ENCODE measurements at regions not wholly inside any gene's neighbourhood (a gene's known extent, or its start where the extent isn't known, plus 50 kb on each side); places are given as distances from the start of the nearest gene placed in this dataset.

DNA sequence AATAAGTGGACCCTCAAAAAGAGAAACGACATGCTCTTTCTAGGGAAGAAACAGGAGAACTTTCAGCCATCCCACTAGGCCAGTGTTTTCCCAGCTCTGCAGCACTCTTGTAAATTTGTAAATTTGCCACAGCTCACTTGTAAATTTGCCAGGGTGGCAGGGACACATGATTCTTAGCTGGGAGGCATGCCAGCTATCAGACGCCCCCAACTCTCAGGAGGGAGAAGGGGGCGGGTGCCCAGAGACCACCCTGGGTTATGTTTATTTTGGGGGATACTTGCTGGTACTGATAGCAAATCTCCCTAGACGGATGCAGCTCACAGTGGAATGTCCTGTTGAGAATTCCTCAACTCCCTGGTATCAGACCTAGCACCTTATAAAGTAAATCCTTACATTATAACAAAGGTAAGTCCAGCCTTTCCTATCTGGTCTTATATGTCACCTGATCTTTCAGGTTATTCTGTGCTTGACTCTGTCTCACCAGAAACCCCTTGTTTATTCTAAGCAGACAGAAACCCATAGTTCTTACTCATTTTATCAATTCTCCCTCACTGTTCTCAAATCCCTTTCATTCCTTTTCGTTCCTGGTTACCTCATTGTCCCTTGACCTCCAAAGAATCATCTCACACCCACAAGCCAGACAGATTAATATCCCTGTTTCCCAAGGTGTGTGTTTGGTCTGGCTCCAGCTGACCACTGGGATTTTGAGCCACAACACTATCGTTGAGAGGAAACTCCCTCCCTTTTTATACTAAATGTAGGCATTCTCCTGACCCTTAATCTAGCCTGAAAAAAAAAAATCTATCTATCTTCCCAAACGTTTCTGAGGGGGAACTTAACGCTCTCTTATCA is 69.3 kb upstream of the HMGA2 start:
- TF ChIP-seq, protein P1, sequence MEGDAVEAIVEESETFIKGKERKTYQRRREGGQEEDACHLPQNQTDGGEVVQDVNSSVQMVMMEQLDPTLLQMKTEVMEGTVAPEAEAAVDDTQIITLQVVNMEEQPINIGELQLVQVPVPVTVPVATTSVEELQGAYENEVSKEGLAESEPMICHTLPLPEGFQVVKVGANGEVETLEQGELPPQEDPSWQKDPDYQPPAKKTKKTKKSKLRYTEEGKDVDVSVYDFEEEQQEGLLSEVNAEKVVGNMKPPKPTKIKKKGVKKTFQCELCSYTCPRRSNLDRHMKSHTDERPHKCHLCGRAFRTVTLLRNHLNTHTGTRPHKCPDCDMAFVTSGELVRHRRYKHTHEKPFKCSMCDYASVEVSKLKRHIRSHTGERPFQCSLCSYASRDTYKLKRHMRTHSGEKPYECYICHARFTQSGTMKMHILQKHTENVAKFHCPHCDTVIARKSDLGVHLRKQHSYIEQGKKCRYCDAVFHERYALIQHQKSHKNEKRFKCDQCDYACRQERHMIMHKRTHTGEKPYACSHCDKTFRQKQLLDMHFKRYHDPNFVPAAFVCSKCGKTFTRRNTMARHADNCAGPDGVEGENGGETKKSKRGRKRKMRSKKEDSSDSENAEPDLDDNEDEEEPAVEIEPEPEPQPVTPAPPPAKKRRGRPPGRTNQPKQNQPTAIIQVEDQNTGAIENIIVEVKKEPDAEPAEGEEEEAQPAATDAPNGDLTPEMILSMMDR (IDR thresholded peaks at IDR 0.05) = no peak
- no peak for TF ChIP-seq ZNF317 (CRISPR knock-in tag; IDR thresholded peaks at IDR 0.05; ENCODE audit: borderline replicate concordance, low read depth)
- no peak for TF ChIP-seq GABPB1 (CRISPR knock-in tag; IDR thresholded peaks at IDR 0.05)
- TF ChIP-seq, protein P2, sequence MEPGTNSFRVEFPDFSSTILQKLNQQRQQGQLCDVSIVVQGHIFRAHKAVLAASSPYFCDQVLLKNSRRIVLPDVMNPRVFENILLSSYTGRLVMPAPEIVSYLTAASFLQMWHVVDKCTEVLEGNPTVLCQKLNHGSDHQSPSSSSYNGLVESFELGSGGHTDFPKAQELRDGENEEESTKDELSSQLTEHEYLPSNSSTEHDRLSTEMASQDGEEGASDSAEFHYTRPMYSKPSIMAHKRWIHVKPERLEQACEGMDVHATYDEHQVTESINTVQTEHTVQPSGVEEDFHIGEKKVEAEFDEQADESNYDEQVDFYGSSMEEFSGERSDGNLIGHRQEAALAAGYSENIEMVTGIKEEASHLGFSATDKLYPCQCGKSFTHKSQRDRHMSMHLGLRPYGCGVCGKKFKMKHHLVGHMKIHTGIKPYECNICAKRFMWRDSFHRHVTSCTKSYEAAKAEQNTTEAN (CRISPR knock-in tag; IDR thresholded peaks at IDR 0.05) = no peak
- TF ChIP-seq EMX1 (CRISPR knock-in tag; IDR thresholded peaks at IDR 0.05) = no peak
- TF ChIP-seq ZNF121 (CRISPR knock-in tag; IDR thresholded peaks at IDR 0.05) = no peak
